ENCODE measurements at regions not wholly inside any gene's neighbourhood (a gene's known extent, or its start where the extent isn't known, plus 50 kb on each side); places are given as distances from the start of the nearest gene placed in this dataset.

- TF ChIP-seq TCF7L2 (IDR thresholded peaks at IDR 0.05; ENCODE audit: low read depth, low read length) (no peak), REST (IDR thresholded peaks at IDR 0.05; ENCODE audit: insufficient read depth in 1 of 2, low read depth in 2 of 2, low read length in 1 of 2) (no peak), SIN3A (IDR thresholded peaks at IDR 0.05; ENCODE audit: borderline replicate concordance, insufficient read depth, low read depth, low read length) (no peak), POLR2AphosphoS5 (IDR thresholded peaks at IDR 0.05; ENCODE audit: low read depth, low read length) (no peak), CTCF (IDR thresholded peaks at IDR 0.05) (no peak)
- Histone ChIP-seq H3K9me3 (ENCODE audit: control insufficient read depth, insufficient read depth, low read depth, low read length) (no peaks in the 10 kb centered on the region), H3K27me3 (ENCODE audit: control insufficient read depth, insufficient read depth, low read length) (no peaks in the 10 kb centered on the region), H3K4me1 (ENCODE audit: control insufficient read depth, insufficient read depth, low read length) (no peaks in the 10 kb centered on the region), H3K36me3 (ENCODE audit: control insufficient read depth, insufficient read depth, low read length) (no peaks in the 10 kb centered on the region), H3K27ac (ENCODE audit: low read length) (no peak overlapping the region), H3K4me3 (ENCODE audit: low read depth in 2 of 2, low read length in 2 of 2) (no peak overlapping the region)
- ChIA-PET CTCF (no interaction called here), POLR2A (no interaction called here)
- in situ Hi-C loops (cut with HindIII; ENCODE audit: low pct_unique_long_range_greater_than_20kb, low sequenced_read_pairs): no loop called here
- DNase-seq (ENCODE audit: low read depth, low spot score) (no peak), ATAC-seq (no peak)
- intact Hi-C loops (cut with micrococcal nuclease; ENCODE audit: unreplicated experiment): no loop called here
- no TSS peak for BruUV-seq (replicated peaks)
These were observed 302.9 kb upstream of the FAM241A start for GRCh38 chr4:111842336-111842735.

- no peaks in the 10 kb centered on the region for H3K9me3 ChIP-seq (ENCODE audit: control insufficient read depth, insufficient read depth, low read depth, low read length)
- ChIA-PET POLR2A (no interaction called here), CTCF (no interaction called here)
- no peaks in the 10 kb centered on the region for H3K27me3 ChIP-seq (ENCODE audit: control insufficient read depth, insufficient read depth, low read length)
- TF ChIP-seq SIN3A (IDR thresholded peaks at IDR 0.05; ENCODE audit: borderline replicate concordance, insufficient read depth, low read depth, low read length) (no peak), CTCF (IDR thresholded peaks at IDR 0.05) (peak; percentile 29; the same call in 1 of the 2 replicates)
- BruUV-seq (replicated peaks): no TSS peak
- ATAC-seq: no peak
- H3K27ac ChIP-seq (ENCODE audit: low read length): no peak overlapping the region
- in situ Hi-C loops (cut with HindIII; ENCODE audit: low pct_unique_long_range_greater_than_20kb, low sequenced_read_pairs): no loop called here
- H3K4me3 ChIP-seq (ENCODE audit: low read depth in 2 of 2, low read length in 2 of 2): no peak overlapping the region
- no peaks in the 10 kb centered on the region for H3K4me1 ChIP-seq (ENCODE audit: control insufficient read depth, insufficient read depth, low read length)
- no peaks in the 10 kb centered on the region for H3K36me3 ChIP-seq (ENCODE audit: control insufficient read depth, insufficient read depth, low read length)
- DNase-seq (ENCODE audit: low read depth, low spot score): no peak
- intact Hi-C loops (cut with micrococcal nuclease; ENCODE audit: unreplicated experiment): no loop called here
These were observed 297.8 kb upstream of the FAM241A start for GRCh38 chr4:111847296-111848008.
